GM11168 (cell line): ENCODE measurements at regions not wholly inside any gene's neighbourhood (a gene's known extent, or its start where the extent isn't known, plus 50 kb on each side); places are given as distances from the start of the nearest gene placed in this dataset.

ENCODE experiments used
- in situ Hi-C: fragments of 300-500 bp; cut with MboI; formaldehyde crosslinking; loops from one replicate; pipeline ENCODE4 v1.12.0; 2022; ENCODE audit warnings: low sequenced_read_pairs; ENCODE audit not compliant: unreplicated experiment

DNA sequence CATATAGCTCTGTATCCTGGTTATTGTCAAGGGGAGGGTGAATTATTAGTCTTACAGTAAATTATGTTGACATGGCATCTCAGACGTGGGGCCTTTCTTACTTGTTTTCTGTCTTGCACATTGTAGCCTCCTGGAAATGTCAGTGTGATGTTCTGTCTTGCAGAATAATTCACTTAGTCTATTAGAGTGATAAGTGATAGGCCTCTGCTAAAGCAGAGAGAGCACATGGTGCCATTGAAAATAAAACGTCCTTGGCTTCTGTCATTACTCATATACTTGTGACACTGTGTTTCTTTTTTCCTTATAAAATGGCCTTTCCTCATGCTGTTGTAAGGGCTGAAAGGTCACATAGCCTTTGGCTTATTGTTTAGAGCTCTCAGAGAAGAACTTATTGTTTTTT lies 531.0 kb downstream of the EPM2A start:
- in situ Hi-C loops = loop anchor here (25.0 kb wide), 2 partner anchors 433 to 617 kb away; no protein-coding TSS in a partner anchor

DNA sequence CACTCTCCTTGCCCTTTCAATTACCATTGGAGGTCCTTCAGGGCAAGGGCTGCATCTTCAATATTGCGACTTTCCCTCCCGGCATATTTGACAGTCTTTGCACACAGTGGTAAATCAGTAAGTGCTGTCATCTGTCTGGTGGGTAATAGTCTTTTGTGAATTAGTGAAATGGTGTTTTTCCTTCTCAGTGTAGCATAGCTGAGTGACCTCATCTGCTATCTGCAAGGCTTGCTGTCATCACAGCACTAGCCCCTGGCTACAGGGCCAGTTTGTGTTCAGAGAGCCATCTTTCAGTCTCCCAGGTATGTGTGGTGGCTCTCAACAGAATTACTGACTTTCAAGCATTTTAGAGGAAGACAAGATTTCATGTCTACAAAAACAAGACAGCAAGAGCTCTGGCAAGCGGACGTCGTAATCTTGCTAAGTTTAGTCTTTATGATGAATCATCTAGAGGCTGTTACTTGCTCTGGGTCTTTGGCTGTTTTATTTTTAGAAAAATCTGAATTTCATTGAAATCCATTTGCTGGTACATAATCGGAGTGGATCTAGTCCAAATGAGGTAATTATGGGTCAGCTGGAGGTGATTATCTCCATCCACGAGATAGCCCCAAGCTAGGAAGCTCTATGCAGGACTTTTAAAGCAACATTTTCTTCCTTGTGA lies 528.9 kb downstream of the EPM2A start:
- in situ Hi-C loops = loop anchor here (25.0 kb wide), 2 partner anchors 431 to 619 kb away; no protein-coding TSS in a partner anchor

DNA sequence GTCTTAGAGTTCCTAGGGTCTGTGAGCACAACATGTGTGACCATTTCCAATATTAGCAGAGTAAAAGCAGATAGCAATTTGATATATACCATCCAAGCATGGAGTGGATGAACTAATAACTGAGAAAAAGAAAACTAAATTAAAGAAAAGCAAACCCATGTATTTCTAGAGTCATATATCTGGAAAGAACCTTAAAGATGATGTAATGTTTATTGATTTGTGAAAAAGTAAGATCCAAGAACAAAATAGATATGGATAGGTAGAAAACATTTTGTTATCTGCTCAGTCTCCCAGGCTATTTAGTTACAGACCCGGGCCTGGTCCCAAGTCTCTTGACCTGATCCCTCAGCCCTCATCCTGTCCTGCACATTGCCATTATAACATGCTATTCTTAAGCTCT lies 526.8 kb downstream of the EPM2A start:
- in situ Hi-C loops = loop anchor here (25.0 kb wide), 2 partner anchors 429 to 621 kb away; no protein-coding TSS in a partner anchor

DNA sequence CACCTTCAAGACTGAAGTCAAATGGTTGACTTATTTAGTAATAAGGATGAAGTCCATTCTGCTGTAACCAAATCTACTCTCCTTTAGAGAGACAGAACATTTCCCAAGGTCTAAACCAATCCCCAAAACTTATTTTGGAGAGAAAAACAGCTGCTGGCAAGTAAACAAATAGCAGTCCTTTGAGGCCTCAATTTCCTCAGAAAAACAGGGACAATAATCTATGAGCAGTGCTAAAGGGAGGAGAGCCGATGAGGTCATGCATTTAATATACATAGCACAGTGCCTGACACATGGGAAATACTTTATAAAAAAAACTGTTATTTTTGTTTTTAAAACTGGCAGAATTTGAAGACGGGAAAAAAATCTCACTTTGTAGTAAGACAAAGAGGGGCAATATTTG lies 526.0 kb downstream of the EPM2A start:
- in situ Hi-C loops = loop anchor here (25.0 kb wide), 2 partner anchors 428 to 622 kb away; no protein-coding TSS in a partner anchor

DNA sequence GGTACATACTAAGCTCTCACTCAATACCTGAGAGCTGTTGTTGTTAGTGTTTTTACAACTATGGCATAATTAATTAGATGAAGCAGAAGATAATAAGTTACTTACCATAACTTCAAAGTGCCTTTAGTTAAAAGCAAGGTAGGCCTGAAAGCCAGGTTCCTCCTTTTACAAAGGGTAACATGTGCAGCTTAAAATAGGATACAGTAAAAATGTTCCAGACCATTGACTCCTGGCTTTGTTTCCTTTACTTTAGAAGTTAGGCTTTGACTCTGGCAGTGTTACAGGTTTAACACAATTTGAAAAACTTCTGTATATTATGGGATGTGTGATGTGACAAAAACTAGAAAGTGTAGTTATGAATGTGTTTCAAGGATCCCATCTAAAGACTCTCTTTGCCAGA lies 522.5 kb downstream of the EPM2A start:
- in situ Hi-C loops = loop anchor here (25.0 kb wide), 2 partner anchors 424 to 626 kb away; no protein-coding TSS in a partner anchor

DNA sequence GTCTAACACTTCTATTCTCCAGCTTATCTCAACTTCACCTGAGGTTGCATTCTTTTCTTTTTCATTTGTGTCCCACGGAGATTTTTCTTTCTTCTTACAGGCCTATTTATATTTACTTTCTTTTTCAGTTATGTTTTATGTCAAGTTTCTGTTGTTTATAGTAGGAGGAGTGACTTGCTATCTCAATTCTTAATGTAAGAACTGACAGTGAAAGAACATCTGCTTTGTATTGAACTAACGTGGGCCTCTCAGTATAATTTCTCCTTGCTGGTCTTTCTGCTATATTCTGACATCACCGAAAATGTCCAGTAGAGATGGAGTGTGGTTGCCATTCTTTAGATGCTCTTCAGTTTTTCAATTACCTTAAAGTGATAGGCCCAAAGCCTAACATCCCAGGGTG lies 521.7 kb downstream of the EPM2A start:
- in situ Hi-C loops = loop anchor here (25.0 kb wide), 2 partner anchors 424 to 626 kb away; no protein-coding TSS in a partner anchor

DNA sequence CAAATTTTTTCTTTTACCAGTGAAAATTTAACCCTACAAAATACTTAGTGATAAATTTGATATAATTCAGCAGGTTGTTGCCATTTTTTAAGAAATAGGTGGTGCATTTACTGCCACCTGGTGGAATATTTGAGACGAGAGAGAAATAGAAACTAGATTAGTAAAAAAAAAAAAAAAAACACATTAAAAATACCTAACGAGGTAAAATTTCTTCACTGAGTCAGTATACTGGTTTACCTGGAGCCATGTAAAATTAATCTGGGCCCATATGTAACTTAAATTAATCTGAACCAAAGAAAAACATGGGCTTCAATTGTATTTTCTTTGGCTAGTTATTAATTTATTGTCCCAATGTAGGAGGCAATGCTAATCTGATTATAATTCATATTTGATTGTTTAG lies 520.8 kb downstream of the EPM2A start:
- in situ Hi-C loops = loop anchor here (25.0 kb wide), 2 partner anchors 423 to 627 kb away; no protein-coding TSS in a partner anchor

DNA sequence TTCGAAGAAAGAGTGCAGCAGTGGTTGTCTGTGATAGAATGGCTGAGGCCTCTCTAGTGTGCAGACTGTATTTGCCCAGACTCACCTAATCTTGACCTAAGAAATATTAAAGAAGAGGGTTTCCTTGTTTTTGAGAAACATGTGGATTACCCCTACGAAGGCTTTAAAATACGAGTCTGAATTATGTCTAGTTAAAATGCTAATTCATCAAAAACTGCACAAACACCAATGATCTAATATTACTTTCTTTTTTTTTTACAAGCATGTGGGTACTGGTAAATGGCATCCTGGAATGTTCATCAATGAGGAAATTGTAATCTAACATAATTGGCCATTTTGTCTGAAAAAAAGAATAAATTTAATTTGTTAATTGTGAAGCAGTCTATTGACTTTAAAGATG lies 510.9 kb downstream of the EPM2A start:
- in situ Hi-C loops = loop anchor here (25.0 kb wide), 2 partner anchors 413 to 637 kb away; no protein-coding TSS in a partner anchor

DNA sequence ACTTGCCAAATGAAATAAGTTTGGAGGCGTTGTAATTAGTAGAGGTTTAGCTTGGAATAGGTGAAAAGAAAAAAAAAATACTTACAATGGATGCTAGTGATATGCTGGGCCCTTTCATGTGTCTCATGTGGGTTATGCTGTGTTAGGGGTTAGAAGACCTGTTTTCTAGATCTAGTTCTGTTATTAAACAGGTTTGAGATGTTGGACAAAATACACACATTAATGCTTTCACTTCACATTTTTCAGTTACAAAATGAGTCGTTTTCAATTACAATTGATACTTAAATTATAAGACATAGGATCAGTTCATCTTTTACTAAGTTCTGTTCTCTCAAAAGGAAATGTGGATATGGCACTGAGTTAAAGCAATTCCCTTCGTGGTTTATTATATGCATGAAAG lies 509.8 kb downstream of the EPM2A start:
- in situ Hi-C loops = loop anchor here (25.0 kb wide), 1 partner anchor 1012 kb away; no protein-coding TSS in a partner anchor

DNA sequence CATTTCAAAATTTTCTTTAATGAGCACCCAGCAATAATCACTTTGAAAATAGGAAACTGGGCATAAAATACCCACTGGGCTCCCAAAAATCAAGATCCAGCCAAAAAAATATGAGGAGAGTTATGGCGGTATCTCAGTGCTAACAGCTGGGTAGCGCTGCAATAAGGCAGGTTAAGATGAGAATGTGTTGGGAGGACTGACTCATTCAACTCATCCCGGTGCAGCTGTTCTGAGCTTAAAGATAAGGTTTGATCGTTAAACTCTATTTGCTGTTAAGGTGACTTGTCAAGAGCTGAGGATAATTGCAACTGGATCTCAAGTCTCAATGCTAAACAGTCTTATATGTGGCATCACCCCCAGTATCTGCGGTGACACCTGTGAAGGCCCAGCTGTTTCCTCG lies 507.7 kb downstream of the EPM2A start:
- in situ Hi-C loops = loop anchor here (25.0 kb wide), 1 partner anchor 1010 kb away; no protein-coding TSS in a partner anchor

DNA sequence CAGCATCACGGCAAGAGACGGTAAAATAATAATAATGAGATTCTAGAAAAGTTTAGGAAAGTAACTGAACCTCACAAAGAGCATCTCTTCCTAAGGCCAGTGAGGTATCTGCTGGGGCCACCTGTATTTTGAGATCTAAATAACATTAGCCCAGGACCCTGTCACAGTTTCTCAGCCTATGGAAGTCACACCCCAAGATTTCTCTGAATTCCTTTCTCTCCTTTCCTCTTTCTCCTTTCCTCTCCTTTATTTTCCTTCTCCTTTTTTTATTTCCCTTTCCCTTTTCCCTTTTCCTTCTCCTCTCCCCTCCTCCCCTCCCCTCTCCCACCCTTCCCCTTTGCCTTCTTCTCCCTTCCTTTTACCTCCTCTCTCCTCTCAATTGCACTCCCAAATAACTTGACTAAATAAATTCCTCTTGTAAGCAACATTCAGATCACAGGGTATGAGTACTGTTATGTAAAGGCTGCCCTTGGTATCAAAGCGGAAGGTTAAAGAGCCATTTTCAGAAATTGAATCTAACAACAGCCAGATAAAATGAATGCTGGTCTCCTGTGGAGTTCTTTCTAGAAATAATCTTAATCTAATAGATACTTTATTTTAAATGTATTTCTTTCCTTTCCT lies 506.2 kb downstream of the EPM2A start:
- in situ Hi-C loops = loop anchor here (25.0 kb wide), 1 partner anchor 1008 kb away; no protein-coding TSS in a partner anchor

DNA sequence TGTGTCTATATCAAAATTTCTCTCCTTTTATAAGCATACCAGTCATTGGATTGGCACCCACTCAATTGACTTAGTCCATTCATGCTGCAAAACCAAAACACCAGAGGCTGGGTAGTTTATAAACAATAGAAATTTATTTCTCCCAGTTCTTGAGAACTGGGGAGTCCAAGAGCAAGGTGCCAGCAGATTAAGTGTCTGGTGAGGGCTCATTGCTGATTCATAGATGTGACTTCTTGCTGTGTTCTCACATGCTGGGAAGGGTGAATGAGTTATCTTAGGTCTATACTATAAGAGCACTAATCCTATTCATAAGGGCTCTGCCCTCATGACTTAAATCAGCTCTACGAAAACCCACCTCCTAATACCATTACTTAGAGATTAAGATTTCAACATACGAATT lies 501.4 kb downstream of the EPM2A start:
- in situ Hi-C loops = loop anchor here (25.0 kb wide), 1 partner anchor 1003 kb away; no protein-coding TSS in a partner anchor

DNA sequence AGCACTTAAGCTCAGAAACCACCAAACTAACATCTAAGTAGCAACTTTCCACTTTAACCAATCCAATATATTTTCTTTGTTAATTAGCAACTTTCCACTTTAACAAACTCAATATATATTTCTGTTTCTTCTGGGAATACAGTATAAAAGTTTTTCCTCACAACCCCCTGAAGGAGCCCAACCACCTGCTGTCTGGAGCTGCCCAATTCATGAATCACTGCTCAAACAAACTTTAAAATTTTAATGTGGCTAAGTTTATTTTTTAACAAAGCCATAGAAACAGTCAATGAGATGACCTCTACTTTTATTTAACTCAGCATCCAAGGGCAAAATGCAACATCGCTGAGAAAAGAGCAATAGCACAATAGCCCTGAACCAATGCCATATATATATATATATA lies 500.1 kb downstream of the EPM2A start:
- in situ Hi-C loops = loop anchor here (25.0 kb wide), 1 partner anchor 1002 kb away; no protein-coding TSS in a partner anchor

DNA sequence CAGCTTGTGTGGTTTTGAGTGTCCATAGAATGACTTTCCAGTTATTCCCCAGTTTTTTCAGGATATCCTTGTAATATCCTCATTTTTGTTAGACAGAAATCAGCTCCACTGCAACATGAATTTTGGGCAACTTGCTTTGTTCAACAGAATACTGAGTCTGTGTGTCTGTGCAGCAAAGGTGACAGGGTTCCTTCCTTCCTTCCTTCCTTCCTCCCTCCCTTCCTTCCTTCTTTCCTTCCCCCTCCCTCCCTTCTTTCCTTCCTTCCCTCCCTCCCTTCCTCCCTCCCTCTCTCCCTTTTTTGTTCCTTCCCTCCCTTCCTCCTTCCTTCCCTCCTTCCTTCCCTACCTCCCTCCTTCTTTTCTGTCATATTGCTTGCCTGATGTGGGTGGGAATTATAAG lies 496.5 kb downstream of the EPM2A start:
- in situ Hi-C loops = loop anchor here (25.0 kb wide), 1 partner anchor 999 kb away; no protein-coding TSS in a partner anchor

DNA sequence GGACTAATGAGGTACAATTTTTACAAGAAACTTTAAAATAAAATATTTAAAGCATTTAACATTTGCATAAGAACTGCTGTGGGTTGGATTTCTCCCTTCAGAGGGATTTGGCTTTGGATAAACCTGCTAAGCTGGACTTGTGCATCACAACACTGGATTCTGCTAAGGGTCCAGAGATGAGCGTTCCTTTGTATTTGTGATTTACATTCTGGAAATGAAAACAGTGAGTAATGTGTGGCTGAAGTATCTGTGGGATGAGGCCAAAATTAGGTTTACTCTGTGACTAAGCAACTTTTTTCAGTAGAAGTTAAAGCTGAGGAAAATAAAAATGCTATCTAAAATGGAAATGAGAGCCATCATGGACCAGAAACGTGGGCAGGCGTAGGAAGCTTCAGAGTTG lies 494.3 kb downstream of the EPM2A start:
- in situ Hi-C loops = loop anchor here (25.0 kb wide), 1 partner anchor 996 kb away; no protein-coding TSS in a partner anchor

DNA sequence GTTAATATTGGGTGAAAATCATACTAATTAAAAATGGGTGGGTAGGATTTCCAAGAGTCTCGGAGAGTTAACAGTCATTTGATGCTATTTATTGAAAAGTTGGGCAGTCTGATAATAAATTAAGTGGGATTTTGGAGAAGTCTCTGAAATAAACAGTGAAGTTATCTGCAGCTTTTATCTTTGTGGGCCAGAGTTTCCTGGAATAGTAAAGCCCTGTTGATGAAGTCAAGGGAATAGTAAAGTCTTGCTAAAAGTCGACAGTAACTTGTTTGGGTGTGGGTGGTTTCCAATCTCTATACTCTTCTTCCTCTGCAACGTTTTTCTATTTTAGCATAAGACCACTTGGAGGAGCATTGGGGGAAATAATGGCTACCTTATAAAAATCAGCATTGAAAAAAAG lies 493.6 kb downstream of the EPM2A start:
- in situ Hi-C loops = loop anchor here (25.0 kb wide), 1 partner anchor 996 kb away; no protein-coding TSS in a partner anchor

DNA sequence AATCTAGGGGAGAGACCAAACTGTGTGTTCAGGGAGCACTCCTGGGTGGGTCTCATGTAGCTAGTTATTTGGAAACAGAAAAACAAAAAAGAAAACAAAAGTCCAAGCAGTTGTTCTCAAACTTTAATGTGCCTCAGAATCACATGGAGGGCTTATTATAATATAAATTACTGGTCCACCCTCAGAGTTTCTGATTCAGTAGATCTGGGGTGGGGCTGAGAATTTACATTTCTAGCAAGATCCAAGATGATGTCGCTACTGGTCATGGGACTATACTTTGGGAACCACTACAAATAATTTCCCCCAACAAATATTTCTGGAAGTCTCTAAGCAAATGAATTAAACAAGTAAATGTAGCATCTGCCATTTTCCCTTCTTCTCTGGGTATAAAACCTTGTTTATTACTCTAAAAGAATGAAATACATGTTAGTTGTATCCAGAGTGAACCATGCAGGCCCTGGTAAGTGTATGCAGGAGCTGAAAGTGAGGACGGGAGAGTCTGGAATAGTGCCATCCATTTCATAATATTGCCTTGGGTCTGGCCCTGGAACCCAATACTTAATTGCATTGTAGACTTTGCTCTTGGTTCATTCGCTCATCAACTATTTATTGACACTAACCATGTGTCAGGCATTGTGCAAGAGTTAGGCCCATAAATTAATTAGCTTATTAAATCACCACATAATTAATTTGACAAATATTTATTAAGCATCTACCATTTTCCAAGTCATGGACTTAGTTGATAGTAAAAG lies 490.8 kb downstream of the EPM2A start:
- in situ Hi-C loops = loop anchor here (25.0 kb wide), 1 partner anchor 993 kb away; no protein-coding TSS in a partner anchor

DNA sequence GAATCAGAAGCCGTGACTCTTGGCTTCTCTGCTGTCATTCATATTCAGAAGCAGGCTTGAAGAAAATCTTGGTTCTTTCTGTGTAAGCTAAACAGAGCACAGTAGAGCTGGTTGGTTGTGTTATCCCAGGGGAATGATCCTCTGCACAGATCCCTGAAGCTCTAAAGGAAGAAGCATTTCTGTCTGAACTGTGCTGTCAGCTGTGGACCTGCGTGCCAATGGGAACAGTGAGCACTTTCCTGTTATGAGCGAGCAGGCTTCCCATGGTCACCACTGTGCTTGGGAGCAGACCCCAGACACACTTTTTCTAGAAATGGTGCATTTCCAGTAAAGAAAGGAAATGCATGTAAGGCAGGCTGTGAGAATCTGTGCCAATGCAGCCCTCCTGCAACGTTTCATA lies 490.2 kb downstream of the EPM2A start:
- in situ Hi-C loops = loop anchor here (25.0 kb wide), 1 partner anchor 992 kb away; no protein-coding TSS in a partner anchor

DNA sequence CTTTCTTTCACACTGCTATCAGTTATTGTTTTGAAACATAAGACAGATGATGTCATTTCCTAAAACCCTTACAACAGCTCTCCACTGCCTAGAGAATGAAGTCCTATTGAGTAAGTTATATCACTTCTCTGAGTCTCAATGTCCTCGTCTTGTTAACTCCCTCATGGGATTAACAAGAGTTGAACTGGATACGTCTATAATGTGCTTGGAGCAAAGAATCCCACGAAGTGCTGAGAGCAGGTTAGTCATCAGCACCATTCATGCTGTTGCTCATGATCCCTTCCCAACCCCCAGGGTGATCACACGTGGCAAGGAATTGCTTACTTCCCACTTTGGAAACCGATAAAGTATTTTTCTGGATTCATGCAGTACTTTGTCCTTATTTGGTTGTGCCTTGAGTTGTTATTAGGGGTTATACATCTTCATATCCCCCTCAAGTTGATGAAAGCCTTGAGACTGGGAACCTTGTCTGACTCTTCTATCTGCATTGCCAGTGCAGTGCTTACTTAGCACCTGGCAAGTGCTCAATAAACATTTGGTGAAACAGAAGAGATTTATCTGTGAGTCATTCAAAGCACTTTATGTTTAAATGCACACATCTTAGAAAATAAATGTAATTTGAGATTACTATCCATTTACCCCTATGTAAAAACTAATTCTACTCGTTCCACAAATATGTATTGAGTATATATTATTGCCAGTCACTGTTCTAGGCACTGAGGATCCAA lies 487.5 kb downstream of the EPM2A start:
- in situ Hi-C loops = loop anchor here (25.0 kb wide), 1 partner anchor 989 kb away; no protein-coding TSS in a partner anchor
